Cardiac fibroblast (primary cell): ENCODE measurements at regions not wholly inside any gene's neighbourhood (a gene's known extent, or its start where the extent isn't known, plus 50 kb on each side); places are given as distances from the start of the nearest gene placed in this dataset.

Experiments used
- DNase-seq, 2 donors: peaks; one replicate each; pipeline versions ENCODE4 v3.0.0 to v3.0.0-alpha.2; 2010; ENCODE audit warnings: low read depth in 2 of 2
- H3K4me3 ChIP-seq, 2 donors: replicated peaks in 1 of 2; 1 replicate in 1 of 2; 2 replicates in 1 of 2; pipeline ENCODE4 v1.5.1; 2011; ENCODE audit warnings: low read depth in 2 of 2, low read length in 2 of 2, mild to moderate bottlenecking in 2 of 2, moderate library complexity in 1 of 2
- TF ChIP-seq, protein P1 (sequence below): IDR thresholded peaks from one replicate; pipeline ENCODE4 v1.5.1; 2011; ENCODE audit warnings: low read depth, mild to moderate bottlenecking, low read length, inconsistent platforms

- TF ChIP-seq, protein P1, sequence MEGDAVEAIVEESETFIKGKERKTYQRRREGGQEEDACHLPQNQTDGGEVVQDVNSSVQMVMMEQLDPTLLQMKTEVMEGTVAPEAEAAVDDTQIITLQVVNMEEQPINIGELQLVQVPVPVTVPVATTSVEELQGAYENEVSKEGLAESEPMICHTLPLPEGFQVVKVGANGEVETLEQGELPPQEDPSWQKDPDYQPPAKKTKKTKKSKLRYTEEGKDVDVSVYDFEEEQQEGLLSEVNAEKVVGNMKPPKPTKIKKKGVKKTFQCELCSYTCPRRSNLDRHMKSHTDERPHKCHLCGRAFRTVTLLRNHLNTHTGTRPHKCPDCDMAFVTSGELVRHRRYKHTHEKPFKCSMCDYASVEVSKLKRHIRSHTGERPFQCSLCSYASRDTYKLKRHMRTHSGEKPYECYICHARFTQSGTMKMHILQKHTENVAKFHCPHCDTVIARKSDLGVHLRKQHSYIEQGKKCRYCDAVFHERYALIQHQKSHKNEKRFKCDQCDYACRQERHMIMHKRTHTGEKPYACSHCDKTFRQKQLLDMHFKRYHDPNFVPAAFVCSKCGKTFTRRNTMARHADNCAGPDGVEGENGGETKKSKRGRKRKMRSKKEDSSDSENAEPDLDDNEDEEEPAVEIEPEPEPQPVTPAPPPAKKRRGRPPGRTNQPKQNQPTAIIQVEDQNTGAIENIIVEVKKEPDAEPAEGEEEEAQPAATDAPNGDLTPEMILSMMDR: no peak
- no peak for DNase-seq
- H3K4me3 ChIP-seq: no peak overlapping the region
Observed at GRCh38 chr12:131372706-131373195, 338.1 kb upstream of the SFSWAP start.

DNA sequence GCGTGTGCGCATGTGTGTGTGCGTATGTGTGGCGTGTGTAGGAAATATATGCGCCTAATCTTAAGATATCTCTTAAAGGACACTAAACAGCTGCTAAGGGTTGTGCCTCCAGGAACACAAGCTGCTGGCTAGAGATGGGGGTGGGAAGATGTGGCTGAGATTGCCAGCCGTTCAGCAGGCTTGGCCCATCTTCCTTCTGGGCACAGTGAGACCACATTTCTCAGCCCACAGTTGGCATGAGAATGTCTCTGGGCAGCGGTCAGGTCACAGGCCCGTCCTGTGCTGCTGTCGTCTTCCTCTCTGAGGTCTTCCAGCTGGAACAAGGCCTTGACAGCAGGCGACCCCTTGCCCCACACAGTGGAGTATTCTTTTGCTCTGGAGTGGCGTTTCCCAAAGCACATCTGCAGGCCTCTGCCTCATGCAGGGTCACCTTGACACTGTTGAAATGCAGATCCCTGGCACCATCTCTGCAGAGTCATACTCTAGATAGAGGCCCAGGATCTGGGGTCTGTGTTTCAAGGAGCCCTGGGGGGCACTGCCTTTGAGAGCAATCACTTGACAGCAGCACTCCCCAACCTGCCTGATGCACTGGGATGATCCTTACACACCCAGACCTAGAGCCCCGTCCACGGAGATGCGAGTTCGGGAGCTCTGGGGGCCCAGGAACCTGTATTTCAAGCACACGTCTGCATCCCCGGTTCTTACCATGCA is 335.5 kb upstream of the SFSWAP start:
- TF ChIP-seq, protein P1: no peak
- no peak overlapping the region for H3K4me3 ChIP-seq

GRCh38 chr12:131375972-131376345 is 334.9 kb upstream of the SFSWAP start:
- DNase-seq: no peak
- no peak overlapping the region for H3K4me3 ChIP-seq
- TF ChIP-seq, protein P1: no peak

More for the DNA sequence above, 335.5 kb upstream of the SFSWAP start:
- DNase-seq: no peak

- TF ChIP-seq, protein P1: no peak
- no peak overlapping the region for H3K4me3 ChIP-seq
- no peak for DNase-seq
Observed at GRCh38 chr12:131378176-131378842, 332.6 kb upstream of the SFSWAP start.

DNA sequence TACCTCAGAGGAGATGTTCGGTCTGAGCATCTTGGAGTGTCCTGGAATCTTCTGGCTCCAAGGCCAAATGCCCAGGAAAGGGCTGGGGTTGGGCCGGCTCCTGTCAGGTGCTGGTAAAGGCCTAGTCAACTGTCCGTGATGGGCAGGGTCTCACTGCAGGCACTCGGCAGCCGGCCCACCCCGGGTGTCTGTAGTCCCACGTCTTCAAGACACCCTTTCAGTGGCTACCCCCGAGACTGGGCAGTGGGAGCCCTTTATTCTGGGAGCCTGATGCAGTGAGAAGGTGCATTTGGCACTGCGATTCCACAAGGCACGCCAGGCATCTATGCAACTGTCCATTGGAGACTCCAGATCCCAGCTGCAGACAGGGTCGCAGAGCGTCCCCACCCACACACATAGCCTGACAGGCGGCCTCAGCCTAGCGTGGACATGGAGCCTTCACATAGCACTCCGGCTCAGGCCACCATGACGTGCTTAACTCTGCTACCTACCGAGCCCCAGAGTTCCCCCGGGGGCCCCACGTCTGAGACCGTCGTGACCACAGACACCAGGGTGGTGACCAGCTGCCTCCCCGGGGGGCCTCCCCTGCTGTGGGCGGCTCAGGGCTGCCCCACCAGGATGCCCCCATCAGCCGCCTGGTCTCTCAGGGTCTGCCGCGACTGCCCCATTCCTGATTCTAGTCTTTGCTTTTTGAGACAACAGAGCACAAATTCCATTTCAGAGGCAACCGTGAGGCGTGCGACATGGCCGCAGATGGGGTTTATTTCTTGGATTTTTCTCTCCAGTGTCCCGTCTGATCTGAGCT is 331.8 kb upstream of the SFSWAP start:
- DNase-seq: no peak
- TF ChIP-seq, protein P1: no peak
- no peak overlapping the region for H3K4me3 ChIP-seq

DNA sequence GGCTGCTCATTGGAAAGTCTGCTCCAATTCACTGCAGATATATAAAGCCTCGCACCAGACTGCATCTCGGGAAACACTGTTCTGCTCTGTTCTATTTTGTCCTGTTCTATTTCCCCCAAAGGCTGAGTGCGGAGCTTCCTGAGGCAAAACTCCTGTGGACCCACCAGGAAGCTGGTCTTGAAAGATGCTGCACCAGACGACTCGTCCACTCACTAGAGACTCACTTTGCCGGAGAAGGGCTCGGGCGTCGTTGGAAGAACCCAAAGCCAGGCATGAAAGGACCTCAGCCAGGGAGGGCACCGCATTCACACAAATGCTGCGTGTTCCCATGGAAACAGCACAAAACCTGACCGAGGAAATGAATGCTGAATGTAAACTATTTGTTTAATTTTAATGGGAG is 331.2 kb upstream of the SFSWAP start:
- TF ChIP-seq, protein P1: no peak
- no peak overlapping the region for H3K4me3 ChIP-seq
- DNase-seq: no peak
